NT2/D1 (cell line): ENCODE measurements at regions not wholly inside any gene's neighbourhood (a gene's known extent, or its start where the extent isn't known, plus 50 kb on each side); places are given as distances from the start of the nearest gene placed in this dataset.

Experiments used
- SUZ12 ChIP-seq: IDR thresholded peaks from 2 replicates; pipeline ENCODE4 v1.6.1; 2011; ENCODE audit not compliant: insufficient read length, insufficient read depth; ENCODE audit errors: extremely low read depth
- ZNF274 ChIP-seq: IDR thresholded peaks from 2 replicates; pipeline ENCODE4 v1.6.1; 2011; ENCODE audit warnings: mild to moderate bottlenecking, low read depth, low read length

DNA sequence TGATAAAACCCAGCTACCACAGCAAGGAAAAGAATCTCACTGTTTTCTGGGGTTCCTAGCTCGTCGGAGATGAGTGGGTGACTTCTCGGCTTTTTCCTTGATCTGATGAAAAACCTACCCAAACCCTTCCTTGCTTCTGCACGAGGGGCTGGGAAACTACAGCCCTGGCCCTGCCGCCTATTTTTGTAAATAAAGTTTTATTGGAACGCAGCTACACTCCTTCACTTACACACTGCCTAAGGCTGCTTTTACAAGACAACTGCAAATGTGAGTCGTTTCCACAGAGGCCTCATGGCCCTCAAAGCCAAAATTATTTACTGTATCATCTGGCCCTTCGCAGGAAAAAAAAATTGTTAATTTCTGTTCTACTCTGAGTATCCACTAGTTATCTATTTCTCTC lies 116.0 kb upstream of the TMPRSS2 start:
- TF ChIP-seq SUZ12 = no peak
- TF ChIP-seq ZNF274 = no peak
